Neural cell (in vitro differentiated cells): ENCODE measurements at regions not wholly inside any gene's neighbourhood (a gene's known extent, or its start where the extent isn't known, plus 50 kb on each side); places are given as distances from the start of the nearest gene placed in this dataset.

Experiments
- EP300 ChIP-seq: fragments of 450-650 bp; conservative IDR thresholded peaks from 2 replicates; pipeline ENCODE4 v1.6.1; 2014; ENCODE audit warnings: antibody characterized with exemption, mild to moderate bottlenecking, moderate library complexity; ENCODE audit not compliant: poor library complexity, severe bottlenecking
- EZH2 ChIP-seq: fragments of 200-600, 300-800 bp; shearing (Covaris generic), sonication (generic); IDR thresholded peaks from 2 replicates; pipeline ENCODE4 v1.6.1; 2014; ENCODE audit warnings: antibody characterized with exemption, low read length, borderline replicate concordance, mild to moderate bottlenecking; ENCODE audit not compliant: insufficient read depth, poor library complexity, severe bottlenecking
- MXI1 ChIP-seq: fragments of 450-650 bp; conservative IDR thresholded peaks from 2 replicates; pipeline ENCODE4 v1.6.1; 2014; ENCODE audit warnings: antibody characterized with exemption, mild to moderate bottlenecking; ENCODE audit not compliant: poor library complexity, severe bottlenecking
- POLR2AphosphoS5 ChIP-seq: IDR thresholded peaks from 2 replicates; pipeline ENCODE4 v1.6.1; 2012
- RAD21 ChIP-seq: fragments of 450-650 bp; conservative IDR thresholded peaks from 2 replicates; pipeline ENCODE4 v1.6.1; 2014; ENCODE audit warnings: antibody characterized with exemption, mild to moderate bottlenecking, moderate library complexity
- SMC3 ChIP-seq: fragments of 450-650 bp; conservative IDR thresholded peaks from 2 replicates; pipeline ENCODE4 v1.6.1; 2014; ENCODE audit warnings: antibody characterized with exemption, mild to moderate bottlenecking, moderate library complexity; ENCODE audit not compliant: poor library complexity
- TAF1 ChIP-seq: IDR thresholded peaks from 2 replicates; pipeline ENCODE4 v1.6.1; 2012; ENCODE audit warnings: low read depth
- TF ChIP-seq, protein P1 (sequence below): fragments of 450-650 bp; IDR thresholded peaks from 2 replicates; pipeline ENCODE4 v1.5.1; 2014; ENCODE audit warnings: antibody characterized with exemption, mild to moderate bottlenecking, moderate library complexity; ENCODE audit not compliant: poor library complexity, severe bottlenecking
- TF ChIP-seq, protein P2 (sequence below): IDR thresholded peaks from 2 replicates; pipeline ENCODE4 v1.6.1; 2012; ENCODE audit warnings: borderline replicate concordance

DNA sequence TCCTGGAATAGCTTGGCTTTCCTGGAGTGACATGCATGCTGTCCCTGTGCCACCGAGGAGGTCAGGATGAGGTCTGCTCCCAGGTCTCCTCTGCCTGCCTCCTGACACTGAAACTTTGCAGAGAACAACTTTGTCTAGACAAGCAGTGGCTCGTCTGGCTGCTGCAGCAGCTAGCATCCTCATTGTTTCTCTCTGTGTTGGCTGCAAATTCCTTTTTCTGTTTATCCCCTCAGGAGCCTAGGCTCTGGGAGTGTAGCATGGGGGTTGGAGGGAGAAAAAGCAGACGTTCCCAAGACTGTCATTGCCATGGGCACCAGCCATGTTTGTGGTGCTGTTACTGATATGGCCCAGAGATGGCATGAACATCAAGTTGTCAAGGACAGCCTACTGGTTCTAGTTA lies 208.7 kb upstream of the LRIG1 start:
- TF ChIP-seq EZH2 (no peak), RAD21 (no peak), TAF1 (no peak), POLR2AphosphoS5 (no peak), SMC3 (no peak), MXI1 (no peak), EP300 (no peak)
- TF ChIP-seq, protein P1, sequence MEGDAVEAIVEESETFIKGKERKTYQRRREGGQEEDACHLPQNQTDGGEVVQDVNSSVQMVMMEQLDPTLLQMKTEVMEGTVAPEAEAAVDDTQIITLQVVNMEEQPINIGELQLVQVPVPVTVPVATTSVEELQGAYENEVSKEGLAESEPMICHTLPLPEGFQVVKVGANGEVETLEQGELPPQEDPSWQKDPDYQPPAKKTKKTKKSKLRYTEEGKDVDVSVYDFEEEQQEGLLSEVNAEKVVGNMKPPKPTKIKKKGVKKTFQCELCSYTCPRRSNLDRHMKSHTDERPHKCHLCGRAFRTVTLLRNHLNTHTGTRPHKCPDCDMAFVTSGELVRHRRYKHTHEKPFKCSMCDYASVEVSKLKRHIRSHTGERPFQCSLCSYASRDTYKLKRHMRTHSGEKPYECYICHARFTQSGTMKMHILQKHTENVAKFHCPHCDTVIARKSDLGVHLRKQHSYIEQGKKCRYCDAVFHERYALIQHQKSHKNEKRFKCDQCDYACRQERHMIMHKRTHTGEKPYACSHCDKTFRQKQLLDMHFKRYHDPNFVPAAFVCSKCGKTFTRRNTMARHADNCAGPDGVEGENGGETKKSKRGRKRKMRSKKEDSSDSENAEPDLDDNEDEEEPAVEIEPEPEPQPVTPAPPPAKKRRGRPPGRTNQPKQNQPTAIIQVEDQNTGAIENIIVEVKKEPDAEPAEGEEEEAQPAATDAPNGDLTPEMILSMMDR = no peak
- TF ChIP-seq, protein P2, sequence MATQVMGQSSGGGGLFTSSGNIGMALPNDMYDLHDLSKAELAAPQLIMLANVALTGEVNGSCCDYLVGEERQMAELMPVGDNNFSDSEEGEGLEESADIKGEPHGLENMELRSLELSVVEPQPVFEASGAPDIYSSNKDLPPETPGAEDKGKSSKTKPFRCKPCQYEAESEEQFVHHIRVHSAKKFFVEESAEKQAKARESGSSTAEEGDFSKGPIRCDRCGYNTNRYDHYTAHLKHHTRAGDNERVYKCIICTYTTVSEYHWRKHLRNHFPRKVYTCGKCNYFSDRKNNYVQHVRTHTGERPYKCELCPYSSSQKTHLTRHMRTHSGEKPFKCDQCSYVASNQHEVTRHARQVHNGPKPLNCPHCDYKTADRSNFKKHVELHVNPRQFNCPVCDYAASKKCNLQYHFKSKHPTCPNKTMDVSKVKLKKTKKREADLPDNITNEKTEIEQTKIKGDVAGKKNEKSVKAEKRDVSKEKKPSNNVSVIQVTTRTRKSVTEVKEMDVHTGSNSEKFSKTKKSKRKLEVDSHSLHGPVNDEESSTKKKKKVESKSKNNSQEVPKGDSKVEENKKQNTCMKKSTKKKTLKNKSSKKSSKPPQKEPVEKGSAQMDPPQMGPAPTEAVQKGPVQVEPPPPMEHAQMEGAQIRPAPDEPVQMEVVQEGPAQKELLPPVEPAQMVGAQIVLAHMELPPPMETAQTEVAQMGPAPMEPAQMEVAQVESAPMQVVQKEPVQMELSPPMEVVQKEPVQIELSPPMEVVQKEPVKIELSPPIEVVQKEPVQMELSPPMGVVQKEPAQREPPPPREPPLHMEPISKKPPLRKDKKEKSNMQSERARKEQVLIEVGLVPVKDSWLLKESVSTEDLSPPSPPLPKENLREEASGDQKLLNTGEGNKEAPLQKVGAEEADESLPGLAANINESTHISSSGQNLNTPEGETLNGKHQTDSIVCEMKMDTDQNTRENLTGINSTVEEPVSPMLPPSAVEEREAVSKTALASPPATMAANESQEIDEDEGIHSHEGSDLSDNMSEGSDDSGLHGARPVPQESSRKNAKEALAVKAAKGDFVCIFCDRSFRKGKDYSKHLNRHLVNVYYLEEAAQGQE = no peak
